Astrocyte (in vitro differentiated cells and primary cell): ENCODE measurements at regions not wholly inside any gene's neighbourhood (a gene's known extent, or its start where the extent isn't known, plus 50 kb on each side); places are given as distances from the start of the nearest gene placed in this dataset.

Source experiments
- DNase-seq: peaks from one replicate; pipeline ENCODE4 v3.0.0-alpha.2; 2010; ENCODE audit warnings: low read depth
- FAIRE-seq: peaks from 2 replicates; lab custom pipeline; 2011; peaks lifted over from hg19 to GRCh38; lab: Jason Lieb, UNC
- H2AFZ ChIP-seq: 2 replicates; pipeline ENCODE4 v1.6.0; 2012; ENCODE audit warnings: low read depth, low read length, inconsistent platforms
- H3K27ac ChIP-seq: 2 replicates; pipeline ENCODE4 v1.5.1; 2011; ENCODE audit warnings: low read depth, low read length, inconsistent platforms
- H3K27me3 ChIP-seq: 2 replicates; pipeline ENCODE4 v1.6.0; 2011; ENCODE audit warnings: low read length, inconsistent platforms; ENCODE audit not compliant: insufficient read depth
- H3K36me3 ChIP-seq: 2 replicates; pipeline ENCODE4 v1.5.1; 2011; ENCODE audit warnings: low read length, inconsistent platforms; ENCODE audit not compliant: insufficient read depth
- H3K4me1 ChIP-seq: 2 replicates; pipeline ENCODE4 v1.5.1; 2011; ENCODE audit warnings: low read length, inconsistent platforms; ENCODE audit not compliant: insufficient read depth
- H3K4me2 ChIP-seq: 2 replicates; pipeline ENCODE4 v1.6.0; 2012; ENCODE audit warnings: low read length, inconsistent platforms
- H3K4me3 ChIP-seq: 2 replicates; pipeline ENCODE4 v1.5.1; 2011; ENCODE audit warnings: low read depth, mild to moderate bottlenecking, low read length, inconsistent platforms; ENCODE audit not compliant: insufficient read depth
- H3K79me2 ChIP-seq: 2 replicates; pipeline ENCODE4 v1.6.0; 2012; ENCODE audit warnings: mild to moderate bottlenecking, low read length, inconsistent platforms; ENCODE audit not compliant: insufficient read depth
- H3K9ac ChIP-seq: 2 replicates; pipeline ENCODE4 v1.6.0; 2012; ENCODE audit warnings: mild to moderate bottlenecking, low read length, inconsistent platforms
- H3K9me3 ChIP-seq: 2 replicates; pipeline ENCODE4 v1.5.1; 2012; ENCODE audit warnings: low read depth, mild to moderate bottlenecking, low read length, inconsistent platforms; ENCODE audit not compliant: insufficient read depth
- H4K20me1 ChIP-seq: 2 replicates; pipeline ENCODE4 v1.6.0; 2012; ENCODE audit warnings: low read length, inconsistent platforms; ENCODE audit not compliant: insufficient read depth
- H3K27ac Mint-ChIP-seq: one replicate; pipeline ENCODE4 v1.8.0; 2021; ENCODE audit warnings: mild to moderate bottlenecking, mixed read lengths; ENCODE audit not compliant: unreplicated experiment
- H3K27me3 Mint-ChIP-seq: one replicate; pipeline ENCODE4 v1.8.0; 2021; ENCODE audit warnings: low read depth, mixed read lengths; ENCODE audit not compliant: unreplicated experiment
- H3K36me3 Mint-ChIP-seq: one replicate; pipeline ENCODE4 v1.8.0; 2021; ENCODE audit warnings: low read depth, mixed read lengths; ENCODE audit not compliant: unreplicated experiment
- H3K4me1 Mint-ChIP-seq: one replicate; pipeline ENCODE4 v1.8.0; 2021; ENCODE audit warnings: low read depth, mixed read lengths; ENCODE audit not compliant: unreplicated experiment
- H3K4me3 Mint-ChIP-seq: one replicate; pipeline ENCODE4 v1.8.0; 2021; ENCODE audit warnings: mild to moderate bottlenecking, moderate library complexity, mixed read lengths; ENCODE audit not compliant: unreplicated experiment
- H3K9me3 Mint-ChIP-seq: one replicate; pipeline ENCODE4 v1.8.0; 2021; ENCODE audit warnings: mild to moderate bottlenecking, mixed read lengths; ENCODE audit not compliant: unreplicated experiment
- EZH2 ChIP-seq: IDR thresholded peaks from 2 replicates; pipeline ENCODE4 v1.6.1; 2012; ENCODE audit warnings: mild to moderate bottlenecking, low read length, inconsistent platforms; ENCODE audit not compliant: insufficient read depth
- TF ChIP-seq, protein P1 (sequence below): IDR thresholded peaks from 2 replicates; pipeline ENCODE4 v1.5.1; 2011; ENCODE audit warnings: low read depth, mild to moderate bottlenecking, inconsistent platforms, low read length, moderate library complexity; ENCODE audit not compliant: insufficient read depth

DNA sequence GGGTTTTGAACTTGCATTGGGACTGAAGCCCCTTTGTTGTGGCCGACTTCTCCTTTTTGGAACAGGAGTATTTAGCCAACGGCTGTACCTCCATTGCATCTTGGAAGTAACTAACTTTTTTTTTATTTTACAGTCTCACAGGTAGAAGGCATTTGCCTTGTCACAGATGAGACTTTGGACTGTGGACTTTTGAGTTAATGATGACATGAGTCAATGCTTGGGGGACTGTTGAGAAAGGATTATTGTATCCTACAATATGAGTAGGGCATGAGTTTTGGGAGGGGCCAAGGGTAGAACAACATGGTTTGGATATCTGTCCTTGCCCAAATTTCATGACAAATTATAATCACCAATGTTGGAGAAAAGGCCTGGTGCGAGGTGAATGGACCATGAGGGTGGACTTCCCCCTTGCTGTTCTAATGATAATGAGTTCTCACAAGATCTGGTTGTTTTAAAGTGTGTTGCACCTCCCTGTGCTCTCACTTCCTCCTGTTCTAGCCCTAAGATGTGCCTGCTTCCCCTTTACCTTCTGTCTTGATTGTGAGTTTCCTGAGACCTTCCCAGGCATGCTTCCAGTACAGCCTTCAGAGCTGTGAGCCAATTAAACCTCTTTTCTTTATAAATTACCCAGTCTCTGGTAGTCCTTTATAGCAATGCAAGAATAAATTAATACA is 1269.4 kb upstream of the CHAC2 start:
- Histone ChIP-seq H3K4me1 (no peaks in the 10 kb centered on the region), H3K36me3 (no peaks in the 10 kb centered on the region), H3K9ac (no peak overlapping the region), H3K4me3 (no peak overlapping the region), H2AFZ (no peak overlapping the region), H3K9me3 (peaks cover 6% of the 10 kb centered on the region), H3K27me3 (no peaks in the 10 kb centered on the region), H4K20me1 (no peaks in the 10 kb centered on the region), H3K79me2 (no peaks in the 10 kb centered on the region), H3K4me2 (no peak overlapping the region), H3K27ac (no peak overlapping the region)
- Mint-ChIP-seq H3K4me3 (no peak overlapping the region), H3K27me3 (no peaks in the 10 kb centered on the region), H3K27ac (no peak overlapping the region), H3K4me1 (no peaks in the 10 kb centered on the region), H3K36me3 (no peaks in the 10 kb centered on the region), H3K9me3 (peaks cover 14% of the 10 kb centered on the region)
- no peak for TF ChIP-seq EZH2
- TF ChIP-seq, protein P1, sequence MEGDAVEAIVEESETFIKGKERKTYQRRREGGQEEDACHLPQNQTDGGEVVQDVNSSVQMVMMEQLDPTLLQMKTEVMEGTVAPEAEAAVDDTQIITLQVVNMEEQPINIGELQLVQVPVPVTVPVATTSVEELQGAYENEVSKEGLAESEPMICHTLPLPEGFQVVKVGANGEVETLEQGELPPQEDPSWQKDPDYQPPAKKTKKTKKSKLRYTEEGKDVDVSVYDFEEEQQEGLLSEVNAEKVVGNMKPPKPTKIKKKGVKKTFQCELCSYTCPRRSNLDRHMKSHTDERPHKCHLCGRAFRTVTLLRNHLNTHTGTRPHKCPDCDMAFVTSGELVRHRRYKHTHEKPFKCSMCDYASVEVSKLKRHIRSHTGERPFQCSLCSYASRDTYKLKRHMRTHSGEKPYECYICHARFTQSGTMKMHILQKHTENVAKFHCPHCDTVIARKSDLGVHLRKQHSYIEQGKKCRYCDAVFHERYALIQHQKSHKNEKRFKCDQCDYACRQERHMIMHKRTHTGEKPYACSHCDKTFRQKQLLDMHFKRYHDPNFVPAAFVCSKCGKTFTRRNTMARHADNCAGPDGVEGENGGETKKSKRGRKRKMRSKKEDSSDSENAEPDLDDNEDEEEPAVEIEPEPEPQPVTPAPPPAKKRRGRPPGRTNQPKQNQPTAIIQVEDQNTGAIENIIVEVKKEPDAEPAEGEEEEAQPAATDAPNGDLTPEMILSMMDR = no peak
- no peak for FAIRE-seq
- DNase-seq = no peak

GRCh38 chr2:52495816-52496215 is 1271.8 kb upstream of the CHAC2 start:
- Mint-ChIP-seq H3K9me3 (peaks cover 20% of the 10 kb centered on the region), H3K27me3 (no peaks in the 10 kb centered on the region), H3K27ac (no peak overlapping the region), H3K4me3 (no peak overlapping the region), H3K36me3 (no peaks in the 10 kb centered on the region), H3K4me1 (no peaks in the 10 kb centered on the region)
- H2AFZ ChIP-seq = no peak overlapping the region
- no peaks in the 10 kb centered on the region for H3K27me3 ChIP-seq
- H3K27ac ChIP-seq = no peak overlapping the region
- DNase-seq = no peak
- no peak overlapping the region for H3K4me3 ChIP-seq
- no peak for TF ChIP-seq EZH2
- TF ChIP-seq, protein P1 = no peak
- no peaks in the 10 kb centered on the region for H3K4me1 ChIP-seq
- H3K4me2 ChIP-seq = no peak overlapping the region
- H3K36me3 ChIP-seq = no peaks in the 10 kb centered on the region
- H4K20me1 ChIP-seq = no peaks in the 10 kb centered on the region
- no peak for FAIRE-seq
- H3K9me3 ChIP-seq = peaks cover 6% of the 10 kb centered on the region
- no peaks in the 10 kb centered on the region for H3K79me2 ChIP-seq
- H3K9ac ChIP-seq = no peak overlapping the region

- no peak for DNase-seq
- H3K36me3 Mint-ChIP-seq = no peaks in the 10 kb centered on the region
- Histone ChIP-seq H3K79me2 (no peaks in the 10 kb centered on the region), H3K9me3 (no peaks in the 10 kb centered on the region), H4K20me1 (no peaks in the 10 kb centered on the region), H2AFZ (no peak overlapping the region), H3K36me3 (no peaks in the 10 kb centered on the region), H3K27me3 (no peaks in the 10 kb centered on the region), H3K4me1 (no peaks in the 10 kb centered on the region), H3K9ac (no peak overlapping the region), H3K4me3 (no peak overlapping the region), H3K4me2 (no peak overlapping the region), H3K27ac (no peak overlapping the region)
- H3K27me3 Mint-ChIP-seq = no peaks in the 10 kb centered on the region
- TF ChIP-seq, protein P1 = no peak
- no peak for TF ChIP-seq EZH2
- no peaks in the 10 kb centered on the region for H3K4me1 Mint-ChIP-seq
- no peak for FAIRE-seq
- H3K4me3 Mint-ChIP-seq = no peak overlapping the region
- no peaks in the 10 kb centered on the region for H3K9me3 Mint-ChIP-seq
- H3K27ac Mint-ChIP-seq = no peak overlapping the region
Observed at GRCh38 chr2:52477166-52477565, 1290.4 kb upstream of the CHAC2 start.
